HepG2 (cell line): ENCODE measurements at regions not wholly inside any gene's neighbourhood (a gene's known extent, or its start where the extent isn't known, plus 50 kb on each side); places are given as distances from the start of the nearest gene placed in this dataset.

ENCODE experiments used
- ATAC-seq: fragments of 200-7000 bp; cut with Tn5 transposase; 3 replicates; pipeline ENCODE4 v1.9.1; 2020; ENCODE audit warnings: mild to moderate bottlenecking, moderate library complexity
- BruUV-seq: library from RNA; stranded (reverse); fragments of 400-500 nt; replicated peaks from 2 replicates; lab custom pipeline; 2021; lab: Mats Ljungman, UMichigan
- CTCF ChIA-PET: fragments of 300-600 bp; formaldehyde crosslinking; extraction: SDS; loops from one replicate; lab custom pipeline; 2021; ENCODE audit warnings: low total read pairs, inconsistent platforms, low intra/inter-chr PET ratio; lab: Yijun Ruan, JAX
- POLR2A ChIA-PET: fragments of 350-600 bp; sonication (Branson Sonifier 250); formaldehyde crosslinking; loops from one replicate; lab custom pipeline; 2020; ENCODE audit warnings: antibody characterized with exemption, inconsistent platforms; lab: Yijun Ruan, JAX
- DNase-seq: peaks from one replicate; pipeline ENCODE4 v3.0.0-alpha.2; 2015; ENCODE audit warnings: low spot score
- FAIRE-seq: peaks from 3 replicates; lab custom pipeline; 2011; peaks lifted over from hg19 to GRCh38; lab: Jason Lieb, UNC
- H2AFZ ChIP-seq: one replicate; pipeline ENCODE4 v1.6.1; 2011; ENCODE audit warnings: low read length, inconsistent platforms
- H3K27ac ChIP-seq: fragments of 300-600 bp; 3 replicates; pipeline ENCODE4 v1.8.0; 2011; ENCODE audit warnings: mixed run types, mild to moderate bottlenecking, mixed read lengths, low read length, inconsistent platforms; ENCODE audit not compliant: insufficient read depth; ENCODE audit errors: extremely low read length
- H3K27me3 ChIP-seq, 2 experiments: fragments of 200-600 bp in 1 of 2; 2 replicates in 1 of 2; 3 replicates in 1 of 2; pipeline versions ENCODE4 v1.6.0 to v1.8.0; 2011; ENCODE audit warnings: low read length in 2 of 2, mild to moderate bottlenecking in 2 of 2, moderate library complexity in 2 of 2, inconsistent platforms in 1 of 2; ENCODE audit not compliant: insufficient read depth in 2 of 2, control insufficient read depth in 1 of 2
- H3K36me3 ChIP-seq, 2 experiments: fragments of 200-600 bp in 1 of 2; replicated peaks in 1 of 2; 2 replicates in 1 of 2; 3 replicates in 1 of 2; pipeline versions ENCODE4 v1.5.1 to v1.8.0; 2011; ENCODE audit warnings: low read length in 2 of 2, inconsistent platforms in 1 of 2; ENCODE audit not compliant: insufficient read depth in 2 of 2, control insufficient read depth in 1 of 2
- H3K4me1 ChIP-seq: 2 replicates; pipeline ENCODE4 v1.5.1; 2012; ENCODE audit warnings: low read length, inconsistent platforms; ENCODE audit not compliant: insufficient read depth
- H3K4me2 ChIP-seq: 2 replicates; pipeline ENCODE4 v1.6.0; 2011; ENCODE audit warnings: low read depth, low read length, inconsistent platforms
- H3K4me3 ChIP-seq, 3 experiments: fragments of 200-600 bp in 1 of 3; sonication (generic), shearing (Covaris generic) in 1 of 3; replicated peaks in 1 of 3; 2 replicates each; pipeline ENCODE4 v1.5.1; 2011 to 2016; ENCODE audit warnings: low read length in 3 of 3, inconsistent platforms in 2 of 3, low read depth in 2 of 3, mild to moderate bottlenecking in 2 of 3, control low read depth in 1 of 3, mixed read lengths in 1 of 3; ENCODE audit not compliant: insufficient read depth in 1 of 3
- H3K79me2 ChIP-seq: one replicate; pipeline ENCODE4 v1.6.1; 2011; ENCODE audit warnings: low read length, inconsistent platforms; ENCODE audit not compliant: insufficient read depth
- H3K9ac ChIP-seq: 2 replicates; pipeline ENCODE4 v1.6.0; 2011; ENCODE audit warnings: mild to moderate bottlenecking, low read depth, low read length, inconsistent platforms; ENCODE audit not compliant: insufficient read depth
- H3K9me3 ChIP-seq: 2 replicates; pipeline ENCODE4 v1.5.1; 2012; ENCODE audit warnings: mild to moderate bottlenecking, low read length
- H4K20me1 ChIP-seq: 2 replicates; pipeline ENCODE4 v1.6.0; 2011; ENCODE audit warnings: inconsistent platforms, mild to moderate bottlenecking, low read length, moderate library complexity; ENCODE audit not compliant: insufficient read depth
- CBX2 ChIP-seq, 2 experiments: fragments of 200-600 bp in 1 of 2; sonication (generic); formaldehyde crosslinking in 1 of 2; IDR thresholded peaks; 2 replicates each; pipeline versions ENCODE4 v1.7.0 to v1.8.1; 2018 to 2022; ENCODE audit warnings: low read depth in 2 of 2, low read length in 1 of 2, mild to moderate bottlenecking in 1 of 2, missing genetic modification reagents in 1 of 2
- FOXA3 ChIP-seq: IDR thresholded peaks from 2 replicates; pipeline ENCODE4 v1.6.1; 2016; ENCODE audit warnings: missing genetic modification reagents, missing compliant biosample characterization
- KLF6 ChIP-seq: IDR thresholded peaks from 2 replicates; pipeline ENCODE4 v1.8.0; 2016; ENCODE audit warnings: missing biosample characterization, missing genetic modification reagents
- PTBP1 ChIP-seq: fragments of 200-400 bp; formaldehyde crosslinking; IDR thresholded peaks from 2 replicates; pipeline ENCODE4 v1.6.1; 2018; ENCODE audit warnings: low read length, low read depth; ENCODE audit not compliant: poor library complexity, severe bottlenecking
- RARG ChIP-seq: sonication (generic); formaldehyde crosslinking; IDR thresholded peaks from 2 replicates; pipeline ENCODE4 v1.4.0; 2020; ENCODE audit warnings: low read depth, mild to moderate bottlenecking, missing genetic modification reagents
- SMAD1 ChIP-seq: sonication (generic); formaldehyde crosslinking; IDR thresholded peaks from 2 replicates; pipeline ENCODE4 v1.4.0; 2020; ENCODE audit warnings: missing genetic modification reagents, low read depth, mild to moderate bottlenecking, borderline replicate concordance
- SOX13 ChIP-seq, 3 experiments: fragments of 450-650 bp in 1 of 3; sonication (generic) in 1 of 3; formaldehyde crosslinking in 1 of 3; IDR thresholded peaks in 2 of 3; conservative IDR thresholded peaks in 1 of 3; 2 replicates each; pipeline versions ENCODE4 v1.5.0 to v1.6.1; 2016 to 2020; ENCODE audit warnings: antibody characterized with exemption in 1 of 3, mild to moderate bottlenecking in 1 of 3, missing compliant biosample characterization in 1 of 3, missing genetic modification reagents in 1 of 3, moderate library complexity in 1 of 3
- SOX6 ChIP-seq, 2 experiments: fragments of 450-650 bp in 1 of 2; sonication (generic) in 1 of 2; formaldehyde crosslinking in 1 of 2; IDR thresholded peaks; 2 replicates each; pipeline versions ENCODE4 v1.4.0 to v1.6.1; 2017 to 2020; ENCODE audit warnings: antibody characterized with exemption in 1 of 2, mild to moderate bottlenecking in 1 of 2, missing genetic modification reagents in 1 of 2
- YEATS4 ChIP-seq: sonication (generic); formaldehyde crosslinking; IDR thresholded peaks from 2 replicates; pipeline ENCODE4 v1.4.0; 2020; ENCODE audit warnings: missing genetic modification reagents, borderline replicate concordance
- ZFP41 ChIP-seq: sonication (generic); formaldehyde crosslinking; IDR thresholded peaks from 2 replicates; pipeline ENCODE4 v1.4.0; 2020; ENCODE audit warnings: mild to moderate bottlenecking, missing genetic modification reagents, borderline replicate concordance
- ZFP62 ChIP-seq: sonication (generic); formaldehyde crosslinking; IDR thresholded peaks from 2 replicates; pipeline ENCODE4 v1.4.0; 2020; ENCODE audit warnings: missing genetic modification reagents
- ZFX ChIP-seq: sonication (generic); formaldehyde crosslinking; IDR thresholded peaks from 2 replicates; pipeline ENCODE4 v1.4.0; 2020; ENCODE audit warnings: mild to moderate bottlenecking, low read depth, missing genetic modification reagents, moderate library complexity
- ZNF451 ChIP-seq: sonication (generic); formaldehyde crosslinking; IDR thresholded peaks from 2 replicates; pipeline ENCODE4 v1.5.0; 2020; ENCODE audit warnings: mild to moderate bottlenecking, missing genetic modification reagents
- ZNF564 ChIP-seq: sonication (generic); formaldehyde crosslinking; IDR thresholded peaks from 2 replicates; pipeline ENCODE4 v1.8.1; 2023; ENCODE audit warnings: mild to moderate bottlenecking, missing genetic modification reagents
- ZNF569 ChIP-seq: sonication (generic); formaldehyde crosslinking; IDR thresholded peaks from 2 replicates; pipeline ENCODE4 v1.5.0; 2020; ENCODE audit warnings: mild to moderate bottlenecking, missing genetic modification reagents, moderate library complexity, borderline replicate concordance
- ZNF7 ChIP-seq: IDR thresholded peaks from 2 replicates; pipeline ENCODE4 v1.6.1; 2016; ENCODE audit warnings: missing biosample characterization, missing genetic modification reagents
- ZNF766 ChIP-seq: sonication (generic); formaldehyde crosslinking; IDR thresholded peaks from 2 replicates; pipeline ENCODE4 v1.5.0; 2020; ENCODE audit warnings: missing genetic modification reagents, borderline replicate concordance
- ZNF776 ChIP-seq: sonication (generic); formaldehyde crosslinking; IDR thresholded peaks from 2 replicates; pipeline ENCODE4 v1.4.0; 2020; ENCODE audit warnings: mild to moderate bottlenecking, missing genetic modification reagents
- WGBS: methylation state at CpG from one replicate; pipeline ENCODE4 v1.1.6; 2017; ENCODE audit warnings: low lambda C conversion rate; 5-methylcytosine and 5-hydroxymethylcytosine counted together
- in situ Hi-C: cut with HindIII; loops from 2 replicates; pipeline ENCODE4 v1.10.0; 2017; ENCODE audit warnings: low pct_unique_long_range_greater_than_20kb; ENCODE audit not compliant: extremely low pct_ligation_motif_present
- intact Hi-C: fragments of 100-400 bp; cut with micrococcal nuclease; formaldehyde crosslinking; loops from one replicate; pipeline ENCODE4 v1.10.0; 2022; ENCODE audit not compliant: unreplicated experiment
- TF ChIP-seq, protein P1 (sequence below): sonication (generic); formaldehyde crosslinking; IDR thresholded peaks from 2 replicates; pipeline ENCODE4 v1.8.1; 2022; ENCODE audit warnings: low read depth, mild to moderate bottlenecking, missing genetic modification reagents
- TF ChIP-seq, protein P2 (sequence below), 2 experiments: fragments of 450-650 bp in 1 of 2; sonication (generic) in 1 of 2; formaldehyde crosslinking; IDR thresholded peaks; 2 replicates each; pipeline versions ENCODE4 v1.5.0 to v1.8.0; 2020 to 2022; ENCODE audit warnings: mild to moderate bottlenecking in 1 of 2, missing genetic modification reagents in 1 of 2

DNA sequence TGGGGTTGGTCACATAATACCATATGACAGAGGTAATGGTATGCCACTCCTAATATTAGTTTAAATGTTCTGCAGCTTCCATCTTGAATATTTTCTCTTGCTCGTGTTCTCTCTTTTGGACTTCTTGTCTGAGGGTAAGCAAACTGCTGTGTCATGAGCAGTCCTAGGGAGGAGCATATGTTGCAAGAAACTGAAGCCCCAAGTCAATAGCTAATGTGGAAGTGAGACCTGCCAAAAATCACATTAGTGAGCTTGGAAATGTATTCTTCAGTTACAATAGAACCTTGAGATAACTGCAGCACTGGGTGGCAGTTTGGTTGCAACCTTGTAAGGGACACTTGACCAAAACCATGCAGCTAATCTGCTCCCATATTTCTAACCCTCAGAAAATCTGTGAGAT, 178.2 kb upstream of the IMPG1 start (continued):
- TF ChIP-seq, protein P1, sequence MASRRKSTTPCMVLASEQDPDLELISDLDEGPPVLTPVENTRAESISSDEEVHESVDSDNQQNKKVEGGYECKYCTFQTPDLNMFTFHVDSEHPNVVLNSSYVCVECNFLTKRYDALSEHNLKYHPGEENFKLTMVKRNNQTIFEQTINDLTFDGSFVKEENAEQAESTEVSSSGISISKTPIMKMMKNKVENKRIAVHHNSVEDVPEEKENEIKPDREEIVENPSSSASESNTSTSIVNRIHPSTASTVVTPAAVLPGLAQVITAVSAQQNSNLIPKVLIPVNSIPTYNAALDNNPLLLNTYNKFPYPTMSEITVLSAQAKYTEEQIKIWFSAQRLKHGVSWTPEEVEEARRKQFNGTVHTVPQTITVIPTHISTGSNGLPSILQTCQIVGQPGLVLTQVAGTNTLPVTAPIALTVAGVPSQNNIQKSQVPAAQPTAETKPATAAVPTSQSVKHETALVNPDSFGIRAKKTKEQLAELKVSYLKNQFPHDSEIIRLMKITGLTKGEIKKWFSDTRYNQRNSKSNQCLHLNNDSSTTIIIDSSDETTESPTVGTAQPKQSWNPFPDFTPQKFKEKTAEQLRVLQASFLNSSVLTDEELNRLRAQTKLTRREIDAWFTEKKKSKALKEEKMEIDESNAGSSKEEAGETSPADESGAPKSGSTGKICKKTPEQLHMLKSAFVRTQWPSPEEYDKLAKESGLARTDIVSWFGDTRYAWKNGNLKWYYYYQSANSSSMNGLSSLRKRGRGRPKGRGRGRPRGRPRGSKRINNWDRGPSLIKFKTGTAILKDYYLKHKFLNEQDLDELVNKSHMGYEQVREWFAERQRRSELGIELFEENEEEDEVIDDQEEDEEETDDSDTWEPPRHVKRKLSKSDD (CRISPR knock-in tag), result no peak
- TF ChIP-seq FOXA3 (CRISPR knock-in tag) (no peak), KLF6 (CRISPR knock-in tag) (no peak), ZNF569 (CRISPR knock-in tag) (no peak), ZFX (no peak), ZNF451 (CRISPR knock-in tag) (no peak)

DNA sequence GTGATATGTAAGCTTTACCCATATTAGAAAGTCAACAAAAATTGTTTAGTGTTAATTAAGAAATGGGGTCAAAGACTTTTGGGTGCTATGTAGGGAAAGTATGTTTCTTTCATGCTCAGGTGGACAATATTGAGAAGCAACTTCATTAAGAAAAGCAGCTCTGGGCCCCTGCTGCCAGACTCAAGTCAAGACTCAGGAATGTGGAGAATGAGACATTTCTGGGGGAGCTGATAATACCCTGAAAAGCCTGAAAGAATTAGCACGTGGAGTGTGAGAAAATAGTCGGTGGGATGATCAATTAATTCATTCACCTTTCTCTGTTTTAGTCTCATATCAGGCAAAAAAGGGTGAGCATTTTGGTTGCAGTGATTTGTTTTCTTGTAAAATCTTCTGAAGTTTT, 175.1 kb upstream of the IMPG1 start:
- Histone ChIP-seq H4K20me1 (no peaks in the 10 kb centered on the region), H3K9ac (no peak overlapping the region), H3K4me2 (no peak overlapping the region), H3K79me2 (no peaks in the 10 kb centered on the region), H3K4me1 (no peaks in the 10 kb centered on the region), H3K27me3 (no peaks in the 10 kb centered on the region), H3K4me3 (no peak overlapping the region), H2AFZ (no peak overlapping the region), H3K36me3 (no peaks in the 10 kb centered on the region), H3K9me3 (peaks cover 32% of the 10 kb centered on the region; the same call in 1 of the 2 replicates), H3K27ac (no peak overlapping the region)
- intact Hi-C loops (no loop called here), in situ Hi-C loops (no loop called here)
- no peak for DNase-seq
- CTCF ChIA-PET, result no interaction called here
- no peak for FAIRE-seq
- BruUV-seq, result no TSS peak
- WGBS, result 0% methylated on average over 2 of the region's 2 CpGs
- POLR2A ChIA-PET, result no interaction called here
- ATAC-seq, result no peak
- TF ChIP-seq CBX2 (IDR thresholded peaks at IDR 0.05; ENCODE audit: low read depth, low read length), result no peak
- no peak for TF ChIP-seq CBX2 (CRISPR knock-in tag; IDR thresholded peaks at IDR 0.05; ENCODE audit: low read depth)
- TF ChIP-seq ZFP62, result no peak
- TF ChIP-seq SOX6 (IDR thresholded peaks at IDR 0.05), result no peak
- no peak for TF ChIP-seq SOX6 (CRISPR knock-in tag; IDR thresholded peaks at IDR 0.05)
- no peak for TF ChIP-seq ZNF564 (CRISPR knock-in tag)
- TF ChIP-seq ZNF7 (CRISPR knock-in tag), result no peak
- no peak for TF ChIP-seq PTBP1
- TF ChIP-seq RARG (CRISPR knock-in tag), result no peak
- no peak for TF ChIP-seq ZNF776
- TF ChIP-seq, protein P2, sequence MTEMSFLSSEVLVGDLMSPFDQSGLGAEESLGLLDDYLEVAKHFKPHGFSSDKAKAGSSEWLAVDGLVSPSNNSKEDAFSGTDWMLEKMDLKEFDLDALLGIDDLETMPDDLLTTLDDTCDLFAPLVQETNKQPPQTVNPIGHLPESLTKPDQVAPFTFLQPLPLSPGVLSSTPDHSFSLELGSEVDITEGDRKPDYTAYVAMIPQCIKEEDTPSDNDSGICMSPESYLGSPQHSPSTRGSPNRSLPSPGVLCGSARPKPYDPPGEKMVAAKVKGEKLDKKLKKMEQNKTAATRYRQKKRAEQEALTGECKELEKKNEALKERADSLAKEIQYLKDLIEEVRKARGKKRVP (CRISPR knock-in tag; IDR thresholded peaks at IDR 0.05), result no peak
- no peak for TF ChIP-seq ZFP41 (CRISPR knock-in tag)
- no peak for TF ChIP-seq SOX13 (IDR thresholded peaks at IDR 0.05)
- no peak for TF ChIP-seq SOX13 (CRISPR knock-in tag; conservative IDR thresholded peaks at IDR 0.05 in 1 of 2, IDR thresholded peaks at IDR 0.05 in 1 of 2)
- TF ChIP-seq ZNF766 (CRISPR knock-in tag), result no peak
- no peak for TF ChIP-seq YEATS4
- TF ChIP-seq SMAD1, result no peak
